Epithelial cell of proximal tubule (primary cell): ENCODE measurements at regions not wholly inside any gene's neighbourhood (a gene's known extent, or its start where the extent isn't known, plus 50 kb on each side); places are given as distances from the start of the nearest gene placed in this dataset.
"Not testable (repeated sequence)": the region's sequence is repeated elsewhere in the genome, so short reads cannot be mapped to it uniquely, and the experiment has no call there.

Source experiments
- DNase-seq: peaks from one replicate; pipeline ENCODE4 v3.0.0-alpha.2; 2011; ENCODE audit warnings: low read depth
- H3K4me3 ChIP-seq: 2 replicates; pipeline ENCODE4 v1.5.1; 2011; ENCODE audit warnings: low read depth, mild to moderate bottlenecking, low read length
- CTCF ChIP-seq: conservative IDR thresholded peaks from 2 replicates; pipeline ENCODE4 v1.5.1; 2012; ENCODE audit warnings: low read depth, mild to moderate bottlenecking, low read length

GRCh38 chr6:811831-812230 is 118.9 kb upstream of the EXOC2 start:
- DNase-seq: no peak
- H3K4me3 ChIP-seq: no peak overlapping the region
- TF ChIP-seq CTCF: no peak

GRCh38 chr6:811191-811590 is 118.3 kb upstream of the EXOC2 start:
- DNase-seq: no peak
- no peak overlapping the region for H3K4me3 ChIP-seq
- TF ChIP-seq CTCF: no peak

GRCh38 chr6:804771-805170 is 111.8 kb upstream of the EXOC2 start:
- TF ChIP-seq CTCF: no peak
- no peak overlapping the region for H3K4me3 ChIP-seq
- DNase-seq: no peak

GRCh38 chr6:804317-804716 is 111.4 kb upstream of the EXOC2 start:
- no peak for DNase-seq
- no peak for TF ChIP-seq CTCF
- H3K4me3 ChIP-seq: no peak overlapping the region

GRCh38 chr6:803191-803977 is 110.4 kb upstream of the EXOC2 start:
- TF ChIP-seq CTCF: no peak
- DNase-seq: no peak
- H3K4me3 ChIP-seq: no peak overlapping the region

- H3K4me3 ChIP-seq: no peak overlapping the region
- DNase-seq: no peak
- no peak for TF ChIP-seq CTCF
Measured at GRCh38 chr6:802701-803100, 109.8 kb upstream of the EXOC2 start.

GRCh38 chr6:802223-802622 is 109.3 kb upstream of the EXOC2 start:
- DNase-seq, H3K4me3 ChIP-seq: not testable (repeated sequence)

- TF ChIP-seq CTCF: no peak
- no peak overlapping the region for H3K4me3 ChIP-seq
- no peak for DNase-seq
Measured at GRCh38 chr6:799769-800168, 106.8 kb upstream of the EXOC2 start.
